GM12864 (cell line): ENCODE measurements at regions not wholly inside any gene's neighbourhood (a gene's known extent, or its start where the extent isn't known, plus 50 kb on each side); places are given as distances from the start of the nearest gene placed in this dataset.
A peak's percentile ranks its signal among the peaks of the same experiment; 100 is the strongest.

Experiments
- DNase-seq: peaks from one replicate; pipeline ENCODE4 v3.0.0-alpha.2; 2011; ENCODE audit warnings: low read depth
- H3K4me3 ChIP-seq: 2 replicates; pipeline ENCODE4 v1.5.1; 2011; ENCODE audit warnings: mild to moderate bottlenecking, low read depth, low read length, control low read depth
- TF ChIP-seq, protein P1 (sequence below): IDR thresholded peaks from 2 replicates; pipeline ENCODE4 v1.5.1; 2011; ENCODE audit warnings: low read depth, mild to moderate bottlenecking, moderate library complexity, low read length, control low read depth, inconsistent platforms; ENCODE audit errors: missing control alignments

DNA sequence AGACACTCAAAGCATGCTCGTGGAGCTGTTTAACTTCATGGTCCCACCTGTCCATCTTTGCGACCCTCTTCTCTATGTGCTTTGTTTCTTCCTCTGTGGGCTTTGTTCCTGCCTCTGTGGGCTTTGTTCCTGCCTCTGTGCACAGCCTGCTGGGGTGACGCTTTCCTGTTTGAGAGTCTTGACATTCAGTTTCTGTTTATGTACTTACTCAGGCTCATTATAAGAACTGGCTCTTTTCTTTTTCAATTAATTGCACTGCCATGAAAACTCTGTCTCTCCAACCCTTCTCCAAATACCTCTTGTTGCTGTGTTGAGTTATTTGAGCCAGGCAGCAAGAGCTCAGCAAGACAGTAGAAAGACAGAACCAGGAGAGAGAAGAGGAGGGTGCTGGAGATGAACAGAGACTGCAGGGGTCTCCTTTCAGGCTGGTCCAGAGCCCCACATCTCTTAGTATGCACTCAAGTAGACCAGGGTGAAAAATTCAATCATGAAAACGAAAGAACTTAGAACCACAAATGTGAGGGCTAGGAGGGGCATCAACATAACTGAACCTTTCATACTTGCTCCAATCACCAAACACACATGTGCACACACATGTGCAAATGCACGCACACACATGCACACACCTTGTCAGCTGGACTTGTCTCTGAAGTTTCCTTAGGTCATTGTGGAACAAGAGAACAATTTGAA is 88.3 kb upstream of the SGIP1 start:
- TF ChIP-seq, protein P1, sequence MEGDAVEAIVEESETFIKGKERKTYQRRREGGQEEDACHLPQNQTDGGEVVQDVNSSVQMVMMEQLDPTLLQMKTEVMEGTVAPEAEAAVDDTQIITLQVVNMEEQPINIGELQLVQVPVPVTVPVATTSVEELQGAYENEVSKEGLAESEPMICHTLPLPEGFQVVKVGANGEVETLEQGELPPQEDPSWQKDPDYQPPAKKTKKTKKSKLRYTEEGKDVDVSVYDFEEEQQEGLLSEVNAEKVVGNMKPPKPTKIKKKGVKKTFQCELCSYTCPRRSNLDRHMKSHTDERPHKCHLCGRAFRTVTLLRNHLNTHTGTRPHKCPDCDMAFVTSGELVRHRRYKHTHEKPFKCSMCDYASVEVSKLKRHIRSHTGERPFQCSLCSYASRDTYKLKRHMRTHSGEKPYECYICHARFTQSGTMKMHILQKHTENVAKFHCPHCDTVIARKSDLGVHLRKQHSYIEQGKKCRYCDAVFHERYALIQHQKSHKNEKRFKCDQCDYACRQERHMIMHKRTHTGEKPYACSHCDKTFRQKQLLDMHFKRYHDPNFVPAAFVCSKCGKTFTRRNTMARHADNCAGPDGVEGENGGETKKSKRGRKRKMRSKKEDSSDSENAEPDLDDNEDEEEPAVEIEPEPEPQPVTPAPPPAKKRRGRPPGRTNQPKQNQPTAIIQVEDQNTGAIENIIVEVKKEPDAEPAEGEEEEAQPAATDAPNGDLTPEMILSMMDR: no peak
- peak overlapping the region; percentile 49 for H3K4me3 ChIP-seq
- peak; percentile 73 for DNase-seq

- TF ChIP-seq, protein P1: peak; percentile 74
- peak; percentile 66 for DNase-seq
These were observed 87.5 kb upstream of the SGIP1 start for GRCh38 chr1:66446261-66447001.

DNA sequence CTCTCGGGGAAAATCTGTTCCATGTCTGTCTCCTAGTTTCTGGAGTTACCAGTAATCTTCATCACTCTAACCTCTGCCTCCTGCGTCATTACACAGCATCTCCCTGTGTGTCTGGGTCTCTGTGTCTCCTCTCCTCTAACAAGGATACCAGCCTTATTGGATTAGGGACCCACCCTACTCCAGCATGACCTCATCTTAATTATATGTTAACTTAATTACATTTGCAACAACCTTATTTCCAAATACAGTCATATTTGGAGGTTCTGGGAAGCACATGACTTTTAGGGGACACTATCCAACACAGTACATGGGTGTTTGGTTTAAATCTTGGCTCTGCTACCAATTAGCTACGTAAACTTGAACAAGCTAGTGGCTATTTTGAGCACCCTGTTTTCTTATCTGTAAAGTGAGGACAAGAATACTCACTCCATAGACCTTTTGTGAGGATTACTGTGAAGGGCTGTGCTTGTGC is 83.9 kb upstream of the SGIP1 start:
- H3K4me3 ChIP-seq: no peak overlapping the region
- TF ChIP-seq, protein P1: no peak
- DNase-seq: no peak

More at GRCh38 chr1:66446261-66447001, 87.5 kb upstream of the SGIP1 start:
- H3K4me3 ChIP-seq: no peak overlapping the region

DNA sequence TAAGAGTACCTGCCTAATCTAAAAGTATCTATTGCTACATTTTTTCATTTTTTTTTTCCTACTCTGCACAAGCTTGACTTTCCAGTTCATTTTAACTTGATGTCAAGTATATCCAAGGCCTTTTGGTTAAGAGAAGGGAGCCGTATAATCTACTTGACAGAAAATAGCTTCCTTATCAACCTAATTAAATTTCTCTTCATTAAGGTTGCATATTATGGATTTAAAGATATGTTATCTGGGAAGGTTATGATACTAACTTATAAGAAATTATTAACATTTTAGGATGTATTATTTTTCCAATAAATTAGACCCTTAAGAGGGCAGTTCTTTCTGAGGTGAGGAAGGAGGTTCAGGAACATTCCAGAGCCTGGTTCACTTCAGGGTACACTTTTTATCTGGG is 83.1 kb upstream of the SGIP1 start:
- TF ChIP-seq, protein P1: no peak
- no peak for DNase-seq
- no peak overlapping the region for H3K4me3 ChIP-seq

DNA sequence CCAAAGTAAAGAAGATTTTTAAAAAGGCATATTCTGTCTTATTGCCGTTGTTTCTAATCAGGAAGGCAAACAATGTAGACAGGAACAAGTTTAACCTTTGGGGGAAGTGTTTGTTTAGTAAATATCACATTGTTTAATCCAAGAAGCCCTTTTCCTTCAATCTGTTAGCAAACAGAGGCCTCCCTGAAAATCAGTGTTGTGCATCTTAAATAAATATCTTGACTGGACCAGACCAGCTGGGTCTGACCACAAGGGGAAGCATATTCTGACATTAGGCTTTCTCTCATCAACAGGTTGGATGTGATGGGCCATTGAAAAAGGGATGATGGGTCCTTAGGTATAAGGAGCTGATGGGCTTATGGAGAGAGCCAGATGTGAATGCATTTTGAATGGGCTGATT is 81.8 kb upstream of the SGIP1 start:
- no peak for DNase-seq
- TF ChIP-seq, protein P1: no peak
- no peak overlapping the region for H3K4me3 ChIP-seq

DNA sequence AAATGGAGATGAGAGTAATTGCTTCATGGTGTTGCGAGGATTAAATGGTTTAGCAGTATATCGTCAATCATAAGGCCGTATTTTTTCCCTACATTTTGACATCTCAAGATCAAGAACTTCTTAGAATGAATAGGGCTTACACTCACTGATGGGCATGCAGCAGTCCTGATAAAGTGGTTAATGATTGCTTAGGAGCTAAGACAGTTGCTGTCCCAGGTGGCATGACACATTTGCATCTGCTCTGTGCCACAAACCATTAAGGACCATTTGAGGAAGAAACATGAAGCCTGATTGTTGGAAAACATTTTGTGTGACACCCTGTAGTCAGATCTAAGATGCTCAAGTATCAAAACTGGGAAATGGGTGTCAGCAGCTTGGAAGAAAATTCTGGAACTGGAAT is 81.0 kb upstream of the SGIP1 start:
- no peak for DNase-seq
- TF ChIP-seq, protein P1: no peak
- no peak overlapping the region for H3K4me3 ChIP-seq
